OCI-LY3 (cell line): ENCODE measurements at regions not wholly inside any gene's neighbourhood (a gene's known extent, or its start where the extent isn't known, plus 50 kb on each side); places are given as distances from the start of the nearest gene placed in this dataset.

Source experiments
- H2AFZ ChIP-seq: fragments of 200-600, 300-600 bp; shearing (Covaris generic); 2 replicates; pipeline ENCODE4 v1.6.0; 2014; ENCODE audit warnings: antibody characterized with exemption, low read depth, low read length
- H3K27ac ChIP-seq: fragments of 200-600, 300-600 bp; sonication (generic); 2 replicates; pipeline ENCODE4 v1.5.1; 2014; ENCODE audit warnings: mild to moderate bottlenecking, low read length, moderate library complexity, mixed read lengths
- H3K27me3 ChIP-seq: fragments of 200-600, 300-600 bp; sonication (generic); 2 replicates; pipeline ENCODE4 v1.6.1; 2014; ENCODE audit warnings: low read depth, low read length, mixed read lengths
- H3K36me3 ChIP-seq: fragments of 200-600, 300-600 bp; sonication (generic); replicated peaks from 2 replicates; pipeline ENCODE3; 2014; ENCODE audit warnings: low read depth, low read length, mixed read lengths
- H3K4me1 ChIP-seq: fragments of 300-600, 200-600 bp; sonication (generic); 2 replicates; pipeline ENCODE4 v1.6.1; 2014; ENCODE audit warnings: low read length, mixed read lengths
- H3K4me2 ChIP-seq: fragments of 200-600, 300-600 bp; sonication (generic); 2 replicates; pipeline ENCODE4 v1.6.1; 2014; ENCODE audit warnings: low read length, mixed read lengths
- H3K4me3 ChIP-seq: fragments of 300-600, 200-600 bp; sonication (generic); 2 replicates; pipeline ENCODE4 v1.5.1; 2014; ENCODE audit warnings: antibody characterized with exemption, mild to moderate bottlenecking, low read length, moderate library complexity
- H3K79me2 ChIP-seq: fragments of 300-600, 200-600 bp; shearing (Covaris generic); 2 replicates; pipeline ENCODE4 v1.6.1; 2014; ENCODE audit warnings: mild to moderate bottlenecking, low read length, mixed read lengths
- H3K9ac ChIP-seq: fragments of 300-600, 200-600 bp; shearing (Covaris generic); 2 replicates; pipeline ENCODE4 v1.6.0; 2014; ENCODE audit warnings: mild to moderate bottlenecking, low read length, moderate library complexity
- H3K9me3 ChIP-seq: fragments of 200-600, 300-600 bp; shearing (Covaris generic); 2 replicates; pipeline ENCODE4 v1.6.1; 2014; ENCODE audit warnings: low read length, mixed read lengths; ENCODE audit not compliant: insufficient read depth
- H4K20me1 ChIP-seq: fragments of 200-600, 300-600 bp; sonication (generic); 2 replicates; pipeline ENCODE4 v1.6.1; 2016; ENCODE audit warnings: low read length, mixed read lengths; ENCODE audit not compliant: insufficient read depth
- CTCF ChIP-seq: fragments of 200-600, 300-600 bp; sonication (generic); IDR thresholded peaks from 2 replicates; pipeline ENCODE4 v1.5.1; 2014; ENCODE audit warnings: antibody characterized with exemption, low read length, low read depth
- EZH2phosphoT487 ChIP-seq: fragments of 200-600 bp; shearing (Covaris generic); IDR thresholded peaks from 2 replicates; pipeline ENCODE4 v1.6.1; 2018; ENCODE audit warnings: antibody characterized with exemption, mixed run types, low read depth

- H3K79me2 ChIP-seq, result no peaks in the 10 kb centered on the region
- no peak overlapping the region for H2AFZ ChIP-seq
- no peaks in the 10 kb centered on the region for H3K27me3 ChIP-seq
- H3K9ac ChIP-seq, result no peak overlapping the region
- H3K27ac ChIP-seq, result no peak overlapping the region
- H3K4me2 ChIP-seq, result no peak overlapping the region
- H3K9me3 ChIP-seq, result no peaks in the 10 kb centered on the region
- TF ChIP-seq EZH2phosphoT487, result no peak
- no peaks in the 10 kb centered on the region for H3K4me1 ChIP-seq
- H3K4me3 ChIP-seq, result no peak overlapping the region
- H3K36me3 ChIP-seq, result no peaks in the 10 kb centered on the region
- H4K20me1 ChIP-seq, result no peaks in the 10 kb centered on the region
Observed at GRCh38 chr4:23579166-23579565, 310.7 kb downstream of the PPARGC1A start.

- Histone ChIP-seq H3K36me3 (no peaks in the 10 kb centered on the region), H2AFZ (no peak overlapping the region), H3K4me1 (no peaks in the 10 kb centered on the region), H3K4me3 (no peak overlapping the region), H3K27ac (no peak overlapping the region), H3K4me2 (no peak overlapping the region), H3K9ac (no peak overlapping the region), H4K20me1 (no peaks in the 10 kb centered on the region), H3K79me2 (no peaks in the 10 kb centered on the region), H3K27me3 (no peaks in the 10 kb centered on the region), H3K9me3 (no peaks in the 10 kb centered on the region)
- no peak for TF ChIP-seq EZH2phosphoT487
- TF ChIP-seq CTCF, result no peak
Observed at GRCh38 chr4:23577398-23577797, 312.4 kb downstream of the PPARGC1A start.

- no peaks in the 10 kb centered on the region for H3K36me3 ChIP-seq
- no peak for TF ChIP-seq EZH2phosphoT487
- no peak for TF ChIP-seq CTCF
Observed at GRCh38 chr4:23572382-23572781, 317.5 kb downstream of the PPARGC1A start.

GRCh38 chr4:23567338-23567737, 322.5 kb downstream of the PPARGC1A start:
- H3K9ac ChIP-seq, result no peak overlapping the region
- no peak for TF ChIP-seq EZH2phosphoT487
- TF ChIP-seq CTCF, result no peak

More at GRCh38 chr4:23572382-23572781, 317.5 kb downstream of the PPARGC1A start:
- H3K4me1 ChIP-seq, result no peaks in the 10 kb centered on the region
- no peak overlapping the region for H3K4me3 ChIP-seq
- H3K27ac ChIP-seq, result no peak overlapping the region
- no peak overlapping the region for H2AFZ ChIP-seq
- no peaks in the 10 kb centered on the region for H3K9me3 ChIP-seq
- H3K9ac ChIP-seq, result no peak overlapping the region
- H3K27me3 ChIP-seq, result no peaks in the 10 kb centered on the region
- H3K79me2 ChIP-seq, result no peaks in the 10 kb centered on the region
- no peaks in the 10 kb centered on the region for H4K20me1 ChIP-seq
- no peak overlapping the region for H3K4me2 ChIP-seq

GRCh38 chr4:23560748-23561147, 329.1 kb downstream of the PPARGC1A start:
- Histone ChIP-seq H3K36me3 (no peaks in the 10 kb centered on the region), H3K4me2 (no peak overlapping the region), H2AFZ (no peak overlapping the region), H4K20me1 (no peaks in the 10 kb centered on the region), H3K9me3 (no peaks in the 10 kb centered on the region), H3K27me3 (no peaks in the 10 kb centered on the region), H3K4me1 (no peaks in the 10 kb centered on the region), H3K79me2 (no peaks in the 10 kb centered on the region), H3K9ac (no peak overlapping the region), H3K4me3 (no peak overlapping the region), H3K27ac (no peak overlapping the region)
- TF ChIP-seq CTCF, result no peak
- no peak for TF ChIP-seq EZH2phosphoT487

More at GRCh38 chr4:23567338-23567737, 322.5 kb downstream of the PPARGC1A start:
- Histone ChIP-seq H4K20me1 (no peaks in the 10 kb centered on the region), H3K4me2 (no peak overlapping the region), H3K36me3 (no peaks in the 10 kb centered on the region), H3K4me3 (no peak overlapping the region), H3K27ac (no peak overlapping the region), H3K27me3 (no peaks in the 10 kb centered on the region), H3K4me1 (no peaks in the 10 kb centered on the region), H2AFZ (no peak overlapping the region), H3K79me2 (no peaks in the 10 kb centered on the region), H3K9me3 (no peaks in the 10 kb centered on the region)
